CD4-positive, alpha-beta T cell treated with Interleukin-21 for 1 hour (primary cell): ENCODE measurements at regions not wholly inside any gene's neighbourhood (a gene's known extent, or its start where the extent isn't known, plus 50 kb on each side); places are given as distances from the start of the nearest gene placed in this dataset.

Experiments used
- DNase-seq: peaks from one replicate; pipeline ENCODE4 v3.0.0-alpha.2; 2020

- no peak for DNase-seq
Measured at GRCh38 chr5:120365656-120366446, 98.2 kb upstream of the PRR16 start.

- no peak for DNase-seq
Measured at GRCh38 chr5:120367896-120368634, 96.0 kb upstream of the PRR16 start.

- no peak for DNase-seq
Measured at GRCh38 chr5:120368923-120369715, 95.0 kb upstream of the PRR16 start.

GRCh38 chr5:120372899-120373298, 91.2 kb upstream of the PRR16 start:
- DNase-seq = no peak

GRCh38 chr5:120375248-120375647, 88.9 kb upstream of the PRR16 start:
- DNase-seq = no peak

- DNase-seq = no peak
Measured at GRCh38 chr5:120380644-120381043, 83.5 kb upstream of the PRR16 start.

GRCh38 chr5:120382833-120383232, 81.3 kb upstream of the PRR16 start:
- no peak for DNase-seq

- DNase-seq = no peak
Measured at GRCh38 chr5:120386981-120387380, 77.1 kb upstream of the PRR16 start.

GRCh38 chr5:120388016-120388781, 75.9 kb upstream of the PRR16 start:
- DNase-seq = no peak

GRCh38 chr5:120394259-120394658, 69.8 kb upstream of the PRR16 start:
- DNase-seq = no peak

GRCh38 chr5:120396186-120396585, 67.9 kb upstream of the PRR16 start:
- no peak for DNase-seq

- no peak for DNase-seq
Measured at GRCh38 chr5:120400356-120400755, 63.7 kb upstream of the PRR16 start.

- DNase-seq = no peak
Measured at GRCh38 chr5:120402606-120403005, 61.5 kb upstream of the PRR16 start.

GRCh38 chr5:120405286-120405864, 58.7 kb upstream of the PRR16 start:
- DNase-seq = no peak

- DNase-seq = no peak
Measured at GRCh38 chr5:120405923-120406322, 58.2 kb upstream of the PRR16 start.

GRCh38 chr5:120413686-120414085, 50.4 kb upstream of the PRR16 start:
- no peak for DNase-seq
